ENCODE measurements at regions not wholly inside any gene's neighbourhood (a gene's known extent, or its start where the extent isn't known, plus 50 kb on each side); places are given as distances from the start of the nearest gene placed in this dataset.

DNA sequence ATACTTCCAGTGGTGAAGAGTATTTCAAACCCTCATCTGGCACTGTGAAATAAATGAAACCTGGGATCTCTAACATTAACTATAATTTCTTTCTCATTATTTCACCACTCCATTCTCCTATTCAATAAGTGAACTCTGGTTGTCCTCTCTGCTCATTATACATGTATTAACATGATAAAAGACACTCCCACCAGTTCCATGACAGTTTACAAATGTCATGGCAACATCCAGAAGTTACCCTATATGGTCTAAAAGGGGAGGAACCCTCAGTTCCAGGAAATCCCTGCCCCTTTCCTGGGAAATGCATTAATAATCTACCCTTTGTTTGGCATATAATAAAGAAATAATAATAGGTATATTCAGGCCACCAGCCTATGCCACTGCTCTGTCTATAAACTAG is 62.7 kb upstream of the BRINP3 start:
- DNase-seq (ENCODE audit: low spot score in 2 of 2, unreplicated experiment in 2 of 2) = no peak
- no peak overlapping the region for H3K27ac Mint-ChIP-seq
- TF ChIP-seq, protein P1, sequence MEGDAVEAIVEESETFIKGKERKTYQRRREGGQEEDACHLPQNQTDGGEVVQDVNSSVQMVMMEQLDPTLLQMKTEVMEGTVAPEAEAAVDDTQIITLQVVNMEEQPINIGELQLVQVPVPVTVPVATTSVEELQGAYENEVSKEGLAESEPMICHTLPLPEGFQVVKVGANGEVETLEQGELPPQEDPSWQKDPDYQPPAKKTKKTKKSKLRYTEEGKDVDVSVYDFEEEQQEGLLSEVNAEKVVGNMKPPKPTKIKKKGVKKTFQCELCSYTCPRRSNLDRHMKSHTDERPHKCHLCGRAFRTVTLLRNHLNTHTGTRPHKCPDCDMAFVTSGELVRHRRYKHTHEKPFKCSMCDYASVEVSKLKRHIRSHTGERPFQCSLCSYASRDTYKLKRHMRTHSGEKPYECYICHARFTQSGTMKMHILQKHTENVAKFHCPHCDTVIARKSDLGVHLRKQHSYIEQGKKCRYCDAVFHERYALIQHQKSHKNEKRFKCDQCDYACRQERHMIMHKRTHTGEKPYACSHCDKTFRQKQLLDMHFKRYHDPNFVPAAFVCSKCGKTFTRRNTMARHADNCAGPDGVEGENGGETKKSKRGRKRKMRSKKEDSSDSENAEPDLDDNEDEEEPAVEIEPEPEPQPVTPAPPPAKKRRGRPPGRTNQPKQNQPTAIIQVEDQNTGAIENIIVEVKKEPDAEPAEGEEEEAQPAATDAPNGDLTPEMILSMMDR (IDR thresholded peaks at IDR 0.05; ENCODE audit: unreplicated experiment) = no peak
- H3K27me3 Mint-ChIP-seq (ENCODE audit: low read depth) = peaks cover 2% of the 10 kb centered on the region
- no peaks in the 10 kb centered on the region for H3K36me3 Mint-ChIP-seq
- H3K4me3 Mint-ChIP-seq = no peak overlapping the region
- H3K4me1 Mint-ChIP-seq = peaks cover 1% of the 10 kb centered on the region
- H3K9me3 Mint-ChIP-seq = no peaks in the 10 kb centered on the region

DNA sequence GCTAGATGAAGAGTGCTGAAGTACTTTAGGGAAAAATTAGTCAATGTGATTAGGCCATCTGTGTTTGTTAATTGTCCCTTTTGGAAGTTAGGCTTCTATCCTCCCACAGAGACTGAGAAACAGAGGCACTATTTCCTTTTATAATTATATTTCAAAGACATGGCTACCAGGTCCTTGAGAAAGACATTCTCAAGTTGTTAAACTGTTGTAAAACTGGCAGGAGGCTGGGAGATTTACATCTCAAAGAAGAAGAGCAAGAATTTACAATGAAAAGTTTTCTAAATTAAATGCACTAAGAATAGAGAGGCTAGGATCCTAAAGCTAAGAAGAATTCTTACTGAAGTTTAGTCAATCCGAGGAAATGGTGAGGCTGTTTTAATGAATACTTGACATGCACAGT is 74.0 kb upstream of the BRINP3 start:
- no peaks in the 10 kb centered on the region for H3K4me1 Mint-ChIP-seq
- no peak overlapping the region for H3K27ac Mint-ChIP-seq
- H3K4me3 Mint-ChIP-seq = no peak overlapping the region
- peaks cover 14% of the 10 kb centered on the region for H3K9me3 Mint-ChIP-seq
- TF ChIP-seq, protein P1 (IDR thresholded peaks at IDR 0.05; ENCODE audit: unreplicated experiment) = no peak
- H3K27me3 Mint-ChIP-seq (ENCODE audit: low read depth) = no peaks in the 10 kb centered on the region
- no peak for DNase-seq (ENCODE audit: low spot score in 2 of 2, unreplicated experiment in 2 of 2)
- H3K36me3 Mint-ChIP-seq = no peaks in the 10 kb centered on the region

DNA sequence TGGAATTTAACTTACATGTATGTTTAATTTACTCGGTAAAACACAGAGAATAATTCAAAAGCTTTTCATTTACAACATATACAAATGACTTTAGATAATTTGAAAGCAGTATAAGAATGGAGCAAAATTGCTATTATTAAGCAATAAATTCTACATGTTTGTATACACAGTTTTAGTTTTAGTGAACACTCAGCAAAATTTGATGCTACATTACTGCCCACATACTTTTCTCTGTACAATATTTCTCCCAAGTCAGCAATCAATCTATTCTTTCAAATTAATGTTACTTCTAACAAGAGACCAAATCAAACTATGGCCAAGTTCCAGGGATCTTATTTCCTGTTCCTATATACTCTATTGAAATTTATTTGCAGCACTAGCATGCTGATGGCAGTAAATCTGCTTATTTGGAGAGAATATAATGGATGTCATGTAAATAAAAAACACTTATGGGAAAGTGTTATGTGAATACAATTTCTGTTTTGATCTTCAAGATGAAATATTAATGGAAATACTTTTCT is 82.6 kb upstream of the BRINP3 start:
- Mint-ChIP-seq H3K9me3 (peaks cover 16% of the 10 kb centered on the region), H3K27me3 (ENCODE audit: low read depth) (no peaks in the 10 kb centered on the region), H3K27ac (no peak overlapping the region), H3K4me1 (no peaks in the 10 kb centered on the region), H3K36me3 (no peaks in the 10 kb centered on the region), H3K4me3 (no peak overlapping the region)
- TF ChIP-seq, protein P1 (IDR thresholded peaks at IDR 0.05; ENCODE audit: unreplicated experiment) = no peak
- no peak for DNase-seq (ENCODE audit: low spot score in 2 of 2, unreplicated experiment in 2 of 2)

DNA sequence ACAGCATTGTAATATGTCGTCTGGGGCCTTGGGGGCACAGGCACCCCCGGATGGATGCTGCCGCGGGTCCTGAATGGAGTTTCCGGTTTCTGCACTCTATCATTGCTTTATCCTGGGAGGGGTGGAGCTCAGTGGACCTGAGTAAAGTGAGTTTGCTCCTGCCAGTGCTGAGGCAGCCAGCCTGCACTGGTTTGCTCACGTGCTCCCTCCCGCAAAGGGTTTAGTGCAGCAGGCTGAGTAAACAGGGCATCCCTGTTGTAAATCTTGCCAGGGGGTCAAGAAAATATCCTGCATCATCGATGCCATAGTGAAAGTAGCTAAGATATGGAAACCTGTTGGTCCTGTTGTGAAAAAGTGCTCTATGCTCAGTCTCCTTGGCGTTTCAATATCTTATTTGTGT is 85.6 kb upstream of the BRINP3 start:
- Mint-ChIP-seq H3K36me3 (no peaks in the 10 kb centered on the region), H3K4me3 (no peak overlapping the region), H3K4me1 (no peaks in the 10 kb centered on the region), H3K27ac (no peak overlapping the region), H3K9me3 (peaks cover 13% of the 10 kb centered on the region), H3K27me3 (ENCODE audit: low read depth) (no peaks in the 10 kb centered on the region)
- DNase-seq (ENCODE audit: low spot score in 2 of 2, unreplicated experiment in 2 of 2) = no peak
- TF ChIP-seq, protein P1 (IDR thresholded peaks at IDR 0.05; ENCODE audit: unreplicated experiment) = no peak

DNA sequence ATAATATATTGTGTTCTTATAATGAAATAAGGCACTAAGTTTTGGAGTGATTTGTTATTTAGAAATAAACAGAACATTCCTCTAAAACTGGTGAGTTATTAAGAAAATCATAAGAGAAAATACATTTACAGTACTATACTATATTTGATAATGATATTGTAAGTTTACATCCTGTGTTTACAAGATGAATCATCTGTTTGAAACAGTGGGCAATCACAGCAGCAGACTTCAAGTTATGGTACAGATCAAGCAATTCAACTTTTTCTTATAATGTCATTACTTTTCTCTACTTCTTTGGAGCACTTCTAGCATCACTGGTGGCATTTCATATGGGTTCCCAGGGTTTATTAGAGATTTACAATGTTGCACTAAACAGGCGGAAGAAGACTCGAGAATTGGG is 86.5 kb upstream of the BRINP3 start:
- Mint-ChIP-seq H3K27me3 (ENCODE audit: low read depth) (no peaks in the 10 kb centered on the region), H3K9me3 (peaks cover 13% of the 10 kb centered on the region), H3K36me3 (no peaks in the 10 kb centered on the region), H3K4me1 (no peaks in the 10 kb centered on the region), H3K4me3 (no peak overlapping the region), H3K27ac (no peak overlapping the region)
- no peak for DNase-seq (ENCODE audit: low spot score in 2 of 2, unreplicated experiment in 2 of 2)
- TF ChIP-seq, protein P1 (IDR thresholded peaks at IDR 0.05; ENCODE audit: unreplicated experiment) = no peak

DNA sequence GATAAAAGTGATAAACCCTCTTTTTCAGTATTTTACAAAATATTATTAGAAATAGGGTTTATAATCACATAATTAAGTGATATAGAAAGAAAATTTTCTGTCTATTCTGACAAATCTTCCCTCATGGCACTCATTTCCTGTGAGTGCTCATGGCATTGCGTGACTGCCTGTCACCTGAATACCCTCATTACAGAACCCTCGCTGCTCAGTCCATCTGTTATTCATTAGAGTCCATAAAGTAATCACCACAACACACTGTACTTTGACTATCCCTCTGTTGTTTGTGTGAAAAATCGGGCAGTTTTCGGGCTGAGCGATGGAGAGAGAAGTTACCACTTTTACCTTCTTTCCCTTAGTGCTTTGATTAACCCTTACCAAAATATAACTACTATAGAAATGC is 100.4 kb upstream of the BRINP3 start:
- Mint-ChIP-seq H3K27me3 (ENCODE audit: low read depth) (peaks cover 15% of the 10 kb centered on the region), H3K9me3 (no peaks in the 10 kb centered on the region), H3K27ac (no peak overlapping the region), H3K36me3 (no peaks in the 10 kb centered on the region), H3K4me3 (no peak overlapping the region), H3K4me1 (peaks cover 3% of the 10 kb centered on the region)
- no peak for DNase-seq (ENCODE audit: low spot score in 2 of 2, unreplicated experiment in 2 of 2)
- TF ChIP-seq, protein P1 (IDR thresholded peaks at IDR 0.05; ENCODE audit: unreplicated experiment) = no peak
